ENCODE measurements at regions not wholly inside any gene's neighbourhood (a gene's known extent, or its start where the extent isn't known, plus 50 kb on each side); places are given as distances from the start of the nearest gene placed in this dataset.

- no peak for TF ChIP-seq POLR2AphosphoS2 (IDR thresholded peaks at IDR 0.05; ENCODE audit: low read depth, low read length)
Measured at GRCh38 chr22:48658871-48659270, 1168.8 kb downstream of the BRD1 start (continued).

- Histone ChIP-seq H3K9ac (ENCODE audit: insufficient read depth, low read depth, low read length) (no peak overlapping the region), H3K36me3 (replicated peaks in 1 of 2; ENCODE audit: control insufficient read depth in 1 of 2, insufficient read depth in 2 of 2, low read length in 2 of 2) (no peaks in the 10 kb centered on the region), H2AFZ (ENCODE audit: low read length) (no peak overlapping the region), H4K20me1 (ENCODE audit: insufficient read depth, low read length) (no peaks in the 10 kb centered on the region), H3K9me3 (ENCODE audit: low read length) (peaks cover 2% of the 10 kb centered on the region), H3K27me3 (ENCODE audit: control insufficient read depth in 1 of 2, insufficient read depth in 2 of 2, low read length in 2 of 2) (no peaks in the 10 kb centered on the region; a peak in 3 of 5 replicates), H3K79me2 (ENCODE audit: insufficient read depth, low read length) (no peaks in the 10 kb centered on the region), H3K4me2 (ENCODE audit: low read depth, low read length) (no peak overlapping the region), H3K4me1 (ENCODE audit: insufficient read depth, low read length) (no peaks in the 10 kb centered on the region), H3K27ac (ENCODE audit: extremely low read length, insufficient read depth, low read length) (no peak overlapping the region), H3K4me3 (replicated peaks in 1 of 3; ENCODE audit: insufficient read depth in 1 of 3, low read depth in 2 of 3, low read length in 3 of 3) (no peak overlapping the region)
- in situ Hi-C loops (cut with HindIII; ENCODE audit: extremely low pct_ligation_motif_present, low pct_unique_long_range_greater_than_20kb) (no loop called here), intact Hi-C loops (cut with micrococcal nuclease; ENCODE audit: unreplicated experiment) (no loop called here)
- TF ChIP-seq, protein P1, sequence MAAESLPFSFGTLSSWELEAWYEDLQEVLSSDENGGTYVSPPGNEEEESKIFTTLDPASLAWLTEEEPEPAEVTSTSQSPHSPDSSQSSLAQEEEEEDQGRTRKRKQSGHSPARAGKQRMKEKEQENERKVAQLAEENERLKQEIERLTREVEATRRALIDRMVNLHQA (CRISPR knock-in tag; IDR thresholded peaks at IDR 0.05): no peak
- TF ChIP-seq ZNF468 (CRISPR knock-in tag; IDR thresholded peaks at IDR 0.05): no peak
- TF ChIP-seq NFE2L1 (CRISPR knock-in tag; IDR thresholded peaks at IDR 0.05; ENCODE audit: borderline replicate concordance): no peak
- no peak for TF ChIP-seq ZSCAN20 (CRISPR knock-in tag; IDR thresholded peaks at IDR 0.05; ENCODE audit: borderline replicate concordance)
- TF ChIP-seq PAF1 (CRISPR knock-in tag; IDR thresholded peaks at IDR 0.05): no peak
- TF ChIP-seq NKX3-1 (CRISPR knock-in tag; IDR thresholded peaks at IDR 0.05): no peak
- TF ChIP-seq STAT5B (CRISPR knock-in tag; IDR thresholded peaks at IDR 0.05): no peak
- no peak for TF ChIP-seq XRCC5 (optimal IDR thresholded peaks at IDR 0.05; ENCODE audit: low read length)
- TF ChIP-seq, protein P2, sequence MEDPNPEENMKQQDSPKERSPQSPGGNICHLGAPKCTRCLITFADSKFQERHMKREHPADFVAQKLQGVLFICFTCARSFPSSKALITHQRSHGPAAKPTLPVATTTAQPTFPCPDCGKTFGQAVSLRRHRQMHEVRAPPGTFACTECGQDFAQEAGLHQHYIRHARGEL (CRISPR knock-in tag; IDR thresholded peaks at IDR 0.05): no peak
- TF ChIP-seq ZNF256 (CRISPR knock-in tag; conservative IDR thresholded peaks at IDR 0.05): no peak
- TF ChIP-seq ZBTB2 (CRISPR knock-in tag; IDR thresholded peaks at IDR 0.05; ENCODE audit: low read depth): no peak
- DNase-seq (ENCODE audit: low spot score) (no peak), ATAC-seq (no peak), FAIRE-seq (no peak)
- no CpG with 5 or more reads among the region's 15 CpGs for WGBS (ENCODE audit: low lambda C conversion rate)
- POLR2A ChIA-PET: no interaction called here
- CTCF ChIA-PET (ENCODE audit: low intra/inter-chr PET ratio, low total read pairs): no interaction called here
- BruUV-seq (replicated peaks): no TSS peak
Measured at GRCh38 chr22:48658246-48658645, 1169.4 kb downstream of the BRD1 start.

Data from HepG2 (cell line).